ENCODE measurements at regions not wholly inside any gene's neighbourhood (a gene's known extent, or its start where the extent isn't known, plus 50 kb on each side); places are given as distances from the start of the nearest gene placed in this dataset.

DNA sequence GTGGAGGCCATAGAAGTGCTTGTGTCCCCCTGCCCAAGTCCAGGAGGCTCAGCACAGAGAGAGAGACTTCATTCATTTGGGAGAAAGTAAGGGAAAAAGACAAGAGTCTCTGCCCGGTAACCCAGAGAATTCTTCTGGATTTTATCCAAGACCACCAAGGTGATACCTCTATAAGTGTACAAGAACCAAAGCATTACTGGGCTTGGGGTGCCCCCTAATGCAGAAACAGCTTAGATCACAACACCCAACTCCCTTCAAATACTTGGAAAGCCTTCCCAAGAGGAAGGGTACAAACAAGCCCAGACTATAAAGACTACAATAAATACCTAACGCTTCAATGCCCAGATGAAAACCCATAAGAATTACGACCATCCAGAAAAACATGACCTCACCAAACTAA lies 119.7 kb upstream of the PDE3A start:
- TF ChIP-seq, protein P1, sequence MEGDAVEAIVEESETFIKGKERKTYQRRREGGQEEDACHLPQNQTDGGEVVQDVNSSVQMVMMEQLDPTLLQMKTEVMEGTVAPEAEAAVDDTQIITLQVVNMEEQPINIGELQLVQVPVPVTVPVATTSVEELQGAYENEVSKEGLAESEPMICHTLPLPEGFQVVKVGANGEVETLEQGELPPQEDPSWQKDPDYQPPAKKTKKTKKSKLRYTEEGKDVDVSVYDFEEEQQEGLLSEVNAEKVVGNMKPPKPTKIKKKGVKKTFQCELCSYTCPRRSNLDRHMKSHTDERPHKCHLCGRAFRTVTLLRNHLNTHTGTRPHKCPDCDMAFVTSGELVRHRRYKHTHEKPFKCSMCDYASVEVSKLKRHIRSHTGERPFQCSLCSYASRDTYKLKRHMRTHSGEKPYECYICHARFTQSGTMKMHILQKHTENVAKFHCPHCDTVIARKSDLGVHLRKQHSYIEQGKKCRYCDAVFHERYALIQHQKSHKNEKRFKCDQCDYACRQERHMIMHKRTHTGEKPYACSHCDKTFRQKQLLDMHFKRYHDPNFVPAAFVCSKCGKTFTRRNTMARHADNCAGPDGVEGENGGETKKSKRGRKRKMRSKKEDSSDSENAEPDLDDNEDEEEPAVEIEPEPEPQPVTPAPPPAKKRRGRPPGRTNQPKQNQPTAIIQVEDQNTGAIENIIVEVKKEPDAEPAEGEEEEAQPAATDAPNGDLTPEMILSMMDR (conservative IDR thresholded peaks at IDR 0.05; ENCODE audit: low read length), result no peak
- TF ChIP-seq EZH2phosphoT487 (IDR thresholded peaks at IDR 0.05; ENCODE audit: borderline replicate concordance), result no peak
